NB4 (cell line): ENCODE measurements at regions not wholly inside any gene's neighbourhood (a gene's known extent, or its start where the extent isn't known, plus 50 kb on each side); places are given as distances from the start of the nearest gene placed in this dataset.

Source experiments
- MYC ChIP-seq: IDR thresholded peaks from 2 replicates; pipeline ENCODE4 v1.6.1; 2011; ENCODE audit warnings: low read depth, low read length
- POLR2A ChIP-seq: IDR thresholded peaks from 2 replicates; pipeline ENCODE4 v1.6.1; 2011; ENCODE audit warnings: mild to moderate bottlenecking; ENCODE audit not compliant: insufficient read length; ENCODE audit errors: extremely low read depth
- TF ChIP-seq, protein P1 (sequence below): IDR thresholded peaks from one replicate; pipeline ENCODE4 v1.5.1; 2012; ENCODE audit warnings: low read depth, low read length
- TF ChIP-seq, protein P2 (sequence below): IDR thresholded peaks from 2 replicates; pipeline ENCODE4 v1.6.1; 2011; ENCODE audit warnings: low read depth, low read length

DNA sequence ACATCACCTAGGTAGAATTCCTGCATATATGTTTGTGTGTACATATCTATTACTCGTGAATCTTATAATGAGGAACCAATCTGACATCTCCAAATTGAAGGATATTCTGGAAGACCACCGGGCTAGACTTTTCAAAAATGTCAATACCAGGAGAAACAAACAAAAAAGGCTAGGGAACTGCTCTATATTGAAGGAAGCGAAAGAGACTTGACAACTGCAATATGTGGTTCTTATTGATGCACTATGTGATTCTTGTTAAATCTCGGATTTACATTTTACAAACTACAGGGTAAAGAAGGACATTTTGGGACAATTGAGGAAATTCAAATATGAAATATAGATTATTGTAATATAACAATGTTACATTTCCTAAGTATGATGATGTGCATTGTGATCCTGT, 137.5 kb upstream of the CCDC54 start:
- TF ChIP-seq, protein P1, sequence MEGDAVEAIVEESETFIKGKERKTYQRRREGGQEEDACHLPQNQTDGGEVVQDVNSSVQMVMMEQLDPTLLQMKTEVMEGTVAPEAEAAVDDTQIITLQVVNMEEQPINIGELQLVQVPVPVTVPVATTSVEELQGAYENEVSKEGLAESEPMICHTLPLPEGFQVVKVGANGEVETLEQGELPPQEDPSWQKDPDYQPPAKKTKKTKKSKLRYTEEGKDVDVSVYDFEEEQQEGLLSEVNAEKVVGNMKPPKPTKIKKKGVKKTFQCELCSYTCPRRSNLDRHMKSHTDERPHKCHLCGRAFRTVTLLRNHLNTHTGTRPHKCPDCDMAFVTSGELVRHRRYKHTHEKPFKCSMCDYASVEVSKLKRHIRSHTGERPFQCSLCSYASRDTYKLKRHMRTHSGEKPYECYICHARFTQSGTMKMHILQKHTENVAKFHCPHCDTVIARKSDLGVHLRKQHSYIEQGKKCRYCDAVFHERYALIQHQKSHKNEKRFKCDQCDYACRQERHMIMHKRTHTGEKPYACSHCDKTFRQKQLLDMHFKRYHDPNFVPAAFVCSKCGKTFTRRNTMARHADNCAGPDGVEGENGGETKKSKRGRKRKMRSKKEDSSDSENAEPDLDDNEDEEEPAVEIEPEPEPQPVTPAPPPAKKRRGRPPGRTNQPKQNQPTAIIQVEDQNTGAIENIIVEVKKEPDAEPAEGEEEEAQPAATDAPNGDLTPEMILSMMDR = no peak
- TF ChIP-seq, protein P2, sequence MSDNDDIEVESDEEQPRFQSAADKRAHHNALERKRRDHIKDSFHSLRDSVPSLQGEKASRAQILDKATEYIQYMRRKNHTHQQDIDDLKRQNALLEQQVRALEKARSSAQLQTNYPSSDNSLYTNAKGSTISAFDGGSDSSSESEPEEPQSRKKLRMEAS = no peak
- TF ChIP-seq POLR2A (no peak), MYC (no peak)
